GM12892 (cell line): ENCODE measurements at regions not wholly inside any gene's neighbourhood (a gene's known extent, or its start where the extent isn't known, plus 50 kb on each side); places are given as distances from the start of the nearest gene placed in this dataset.

Experiments
- POLR2A ChIP-seq: IDR thresholded peaks from 2 replicates; pipeline ENCODE4 v1.6.1; 2011; ENCODE audit warnings: low read depth, low read length, control low read depth
- POLR2AphosphoS5 ChIP-seq: IDR thresholded peaks from 2 replicates; pipeline ENCODE4 v1.6.1; 2011; ENCODE audit warnings: low read depth, low read length, control low read depth
- TAF1 ChIP-seq: IDR thresholded peaks from 2 replicates; pipeline ENCODE4 v1.6.1; 2011; ENCODE audit warnings: low read depth, mild to moderate bottlenecking, control low read depth, low read length, borderline replicate concordance

GRCh38 chr10:45235798-45236220, 79.6 kb downstream of the OR13A1 start:
- no peak for TF ChIP-seq POLR2AphosphoS5
- no peak for TF ChIP-seq TAF1
- TF ChIP-seq POLR2A: no peak
